ENCODE measurements at regions not wholly inside any gene's neighbourhood (a gene's known extent, or its start where the extent isn't known, plus 50 kb on each side); places are given as distances from the start of the nearest gene placed in this dataset.

- Mint-ChIP-seq H3K27ac (ENCODE audit: unreplicated experiment) (no peak overlapping the region), H3K27me3 (ENCODE audit: insufficient read depth, unreplicated experiment) (no peaks in the 10 kb centered on the region), H3K4me1 (ENCODE audit: low read depth, unreplicated experiment) (no peaks in the 10 kb centered on the region), H3K36me3 (ENCODE audit: insufficient read depth, unreplicated experiment) (no peaks in the 10 kb centered on the region), H3K4me3 (ENCODE audit: unreplicated experiment) (no peak overlapping the region), H3K9me3 (ENCODE audit: unreplicated experiment) (no peaks in the 10 kb centered on the region)
- no peak overlapping the region for H3K4me3 ChIP-seq (ENCODE audit: low read depth, low read length)
- no TSS peak for BruUV-seq (replicated peaks)
- POLR2A ChIA-PET: no interaction called here
- no peak for DNase-seq
- H3K4me1 ChIP-seq: no peaks in the 10 kb centered on the region
- TF ChIP-seq CTCF (IDR thresholded peaks at IDR 0.05; ENCODE audit: insufficient read depth in 1 of 2, low read depth in 1 of 2, low read length in 1 of 2, severe bottlenecking in 1 of 2, unreplicated experiment in 1 of 2): no peak
- H3K36me3 ChIP-seq (ENCODE audit: control insufficient read depth, insufficient read depth, low read length): no peaks in the 10 kb centered on the region
- CTCF ChIA-PET: no interaction called here
- H3K27me3 ChIP-seq (replicated peaks; ENCODE audit: control insufficient read depth, insufficient read depth, low read length): no peaks in the 10 kb centered on the region
- H3K9me3 ChIP-seq: no peaks in the 10 kb centered on the region
- intact Hi-C loops (cut with micrococcal nuclease; ENCODE audit: unreplicated experiment): no loop called here
Observed at GRCh38 chr11:39571081-39571480, 1888.4 kb downstream of the LRRC4C start.

- ChIA-PET POLR2A (no interaction called here), CTCF (no interaction called here)
- Histone ChIP-seq H3K36me3 (ENCODE audit: control insufficient read depth, insufficient read depth, low read length) (no peaks in the 10 kb centered on the region), H3K4me1 (no peaks in the 10 kb centered on the region), H3K4me3 (ENCODE audit: low read depth, low read length) (no peak overlapping the region), H3K27me3 (replicated peaks; ENCODE audit: control insufficient read depth, insufficient read depth, low read length) (no peaks in the 10 kb centered on the region), H3K9me3 (no peaks in the 10 kb centered on the region)
- peaks cover under 1% of the 10 kb centered on the region for H3K9me3 Mint-ChIP-seq (ENCODE audit: unreplicated experiment)
- H3K27me3 Mint-ChIP-seq (ENCODE audit: insufficient read depth, unreplicated experiment): no peaks in the 10 kb centered on the region
- H3K4me1 Mint-ChIP-seq (ENCODE audit: low read depth, unreplicated experiment): no peaks in the 10 kb centered on the region
- no peak for TF ChIP-seq CTCF (IDR thresholded peaks at IDR 0.05; ENCODE audit: insufficient read depth in 1 of 2, low read depth in 1 of 2, low read length in 1 of 2, severe bottlenecking in 1 of 2, unreplicated experiment in 1 of 2)
- H3K27ac Mint-ChIP-seq (ENCODE audit: unreplicated experiment): no peak overlapping the region
- H3K36me3 Mint-ChIP-seq (ENCODE audit: insufficient read depth, unreplicated experiment): no peaks in the 10 kb centered on the region
- no TSS peak for BruUV-seq (replicated peaks)
- H3K4me3 Mint-ChIP-seq (ENCODE audit: unreplicated experiment): no peak overlapping the region
- no peak for DNase-seq
- intact Hi-C loops (cut with micrococcal nuclease; ENCODE audit: unreplicated experiment): no loop called here
Observed at GRCh38 chr11:39570526-39570925, 1888.9 kb downstream of the LRRC4C start.

DNA sequence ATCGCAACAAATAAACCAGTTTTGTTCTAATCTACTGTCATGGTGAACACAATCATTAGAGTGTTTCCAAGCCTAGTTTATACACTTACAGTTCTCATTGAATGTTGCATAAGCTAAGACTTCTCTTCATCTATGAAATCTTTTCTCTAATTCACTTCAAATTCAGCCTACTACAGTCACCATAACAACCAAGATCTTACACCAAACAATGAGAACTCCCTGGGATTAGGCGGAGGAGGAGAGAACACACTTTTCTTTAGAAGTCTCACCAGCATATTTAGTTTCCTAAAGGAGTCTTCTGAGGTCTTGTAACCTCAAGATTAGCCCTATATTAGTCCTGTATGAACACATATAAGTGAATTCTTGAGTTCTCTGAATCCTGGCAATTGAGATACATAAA is 1889.7 kb downstream of the LRRC4C start:
- no peaks in the 10 kb centered on the region for H3K36me3 ChIP-seq (ENCODE audit: control insufficient read depth, insufficient read depth, low read length)
- Mint-ChIP-seq H3K4me3 (ENCODE audit: unreplicated experiment) (no peak overlapping the region), H3K36me3 (ENCODE audit: insufficient read depth, unreplicated experiment) (no peaks in the 10 kb centered on the region), H3K4me1 (ENCODE audit: low read depth, unreplicated experiment) (no peaks in the 10 kb centered on the region), H3K27ac (ENCODE audit: unreplicated experiment) (no peak overlapping the region), H3K27me3 (ENCODE audit: insufficient read depth, unreplicated experiment) (no peaks in the 10 kb centered on the region), H3K9me3 (ENCODE audit: unreplicated experiment) (peaks cover 8% of the 10 kb centered on the region)
- ChIA-PET CTCF (no interaction called here), POLR2A (no interaction called here)
- no peaks in the 10 kb centered on the region for H3K27me3 ChIP-seq (replicated peaks; ENCODE audit: control insufficient read depth, insufficient read depth, low read length)
- DNase-seq: no peak
- BruUV-seq (replicated peaks): no TSS peak
- H3K9me3 ChIP-seq: no peaks in the 10 kb centered on the region
- no peaks in the 10 kb centered on the region for H3K4me1 ChIP-seq
- no peak for TF ChIP-seq CTCF (IDR thresholded peaks at IDR 0.05; ENCODE audit: insufficient read depth in 1 of 2, low read depth in 1 of 2, low read length in 1 of 2, severe bottlenecking in 1 of 2, unreplicated experiment in 1 of 2)
- no peak overlapping the region for H3K4me3 ChIP-seq (ENCODE audit: low read depth, low read length)
- intact Hi-C loops (cut with micrococcal nuclease; ENCODE audit: unreplicated experiment): no loop called here
